H1 (cell line): ENCODE measurements at regions not wholly inside any gene's neighbourhood (a gene's known extent, or its start where the extent isn't known, plus 50 kb on each side); places are given as distances from the start of the nearest gene placed in this dataset.

Experiments used
- CTCF ChIA-PET: fragments of 300-600 bp; sonication (Branson Sonifier 250); formaldehyde crosslinking; loops from one replicate; lab custom pipeline; 2021; ENCODE audit not compliant: partially characterized antibody; lab: Charles Lee
- POLR2A ChIA-PET: fragments of 300-600 bp; sonication (Branson Sonifier 250); formaldehyde crosslinking; loops from one replicate; lab custom pipeline; 2021; ENCODE audit warnings: inconsistent platforms; ENCODE audit not compliant: partially characterized antibody; lab: Charles Lee
- DNase-seq, 2 experiments: peaks; one replicate each; pipeline versions ENCODE4 v3.0.0 to v3.0.0-alpha.2; 2010 to 2022; ENCODE audit warnings: low spot score in 2 of 2, low read depth in 1 of 2, mixed read lengths in 1 of 2
- FAIRE-seq: peaks from 2 replicates; lab custom pipeline; 2011; peaks lifted over from hg19 to GRCh38; lab: Jason Lieb, UNC
- H2AFZ ChIP-seq: 2 replicates; pipeline ENCODE4 v1.8.1; 2012; ENCODE audit warnings: low read length, inconsistent platforms
- H2AK5ac ChIP-seq: 2 replicates; pipeline ENCODE4 v1.6.1; 2013; ENCODE audit warnings: low read depth, low read length
- H2BK120ac ChIP-seq: replicated peaks from 2 replicates; pipeline ENCODE3; 2013; ENCODE audit warnings: low read depth, low read length, inconsistent platforms
- H2BK12ac ChIP-seq: 2 replicates; pipeline ENCODE4 v1.6.1; 2013; ENCODE audit warnings: low read depth, low read length
- H2BK15ac ChIP-seq: 2 replicates; pipeline ENCODE4 v1.6.1; 2013; ENCODE audit warnings: low read length
- H2BK20ac ChIP-seq: 2 replicates; pipeline ENCODE4 v1.6.1; 2013; ENCODE audit warnings: low read length
- H2BK5ac ChIP-seq: 2 replicates; pipeline ENCODE4 v1.6.1; 2013; ENCODE audit warnings: low read depth, low read length
- H3K14ac ChIP-seq: 2 replicates; pipeline ENCODE4 v1.6.1; 2013; ENCODE audit warnings: inconsistent platforms; ENCODE audit not compliant: insufficient read length
- H3K18ac ChIP-seq: 2 replicates; pipeline ENCODE4 v1.6.1; 2013; ENCODE audit warnings: low read length; ENCODE audit errors: extremely low read depth
- H3K23ac ChIP-seq: 2 replicates; pipeline ENCODE4 v1.6.1; 2013; ENCODE audit warnings: inconsistent platforms; ENCODE audit not compliant: insufficient read length
- H3K23me2 ChIP-seq: 2 replicates; pipeline ENCODE4 v1.6.1; 2013; ENCODE audit warnings: low read depth, low read length
- H3K27ac ChIP-seq: 2 replicates; pipeline ENCODE4 v1.6.1; 2011; ENCODE audit warnings: low read depth, low read length, inconsistent platforms
- H3K27me3 ChIP-seq, 4 experiments: replicated peaks in 1 of 4; 1 replicate in 1 of 4; 2 replicates in 3 of 4; pipeline versions ENCODE4 v1.6.1 to v1.8.1; 2011 to 2013; ENCODE audit warnings: low read length in 3 of 4, mild to moderate bottlenecking in 3 of 4, inconsistent platforms in 2 of 4, mixed read lengths in 2 of 4, moderate library complexity in 1 of 4; ENCODE audit not compliant: control insufficient read depth in 3 of 4, insufficient read depth in 3 of 4; ENCODE audit errors: extremely low read depth in 1 of 4
- H3K36me3 ChIP-seq, 4 experiments: 2 replicates each; pipeline versions ENCODE4 v1.6.1 to v1.8.1; 2011 to 2013; ENCODE audit warnings: mild to moderate bottlenecking in 4 of 4, low read length in 3 of 4, moderate library complexity in 2 of 4, control low read depth in 1 of 4, inconsistent platforms in 1 of 4; ENCODE audit not compliant: insufficient read depth in 4 of 4, control insufficient read depth in 2 of 4
- H3K4ac ChIP-seq: replicated peaks from 2 replicates; pipeline ENCODE3; 2013; ENCODE audit warnings: low read length, low read depth, mixed read lengths, inconsistent platforms; ENCODE audit not compliant: insufficient read length
- H3K4me1 ChIP-seq, 4 experiments: replicated peaks in 1 of 4; 1 replicate in 1 of 4; 2 replicates in 3 of 4; pipeline versions ENCODE4 v1.6.1 to v1.8.1; 2011 to 2013; ENCODE audit warnings: low read length in 3 of 4, inconsistent platforms in 2 of 4, mixed read lengths in 1 of 4; ENCODE audit not compliant: insufficient read depth in 4 of 4, control insufficient read depth in 3 of 4
- H3K4me2 ChIP-seq, 2 experiments: 2 replicates each; pipeline versions ENCODE4 v1.6.1 to v1.8.1; 2011 to 2013; ENCODE audit warnings: low read depth in 2 of 2, low read length in 2 of 2, control low read depth in 1 of 2, inconsistent platforms in 1 of 2, mild to moderate bottlenecking in 1 of 2; ENCODE audit not compliant: insufficient read depth in 1 of 2
- H3K4me3 ChIP-seq, 4 experiments: fragments of 200-600, 300-600 bp in 1 of 4; sonication (generic), shearing (Covaris generic), sonication (Bioruptor Twin) in 1 of 4; 2 replicates each; pipeline versions ENCODE4 v1.5.1 to v1.8.1; 2011 to 2016; ENCODE audit warnings: low read length in 4 of 4, low read depth in 3 of 4, control low read depth in 2 of 4, inconsistent platforms in 2 of 4, mild to moderate bottlenecking in 2 of 4, mixed read lengths in 1 of 4, moderate library complexity in 1 of 4; ENCODE audit not compliant: insufficient read depth in 2 of 4; ENCODE audit errors: extremely low read depth in 1 of 4
- H3K56ac ChIP-seq: replicated peaks from 2 replicates; pipeline ENCODE3; 2013; ENCODE audit warnings: low read depth, mild to moderate bottlenecking, mixed read lengths, low read length, inconsistent platforms; ENCODE audit not compliant: insufficient read length
- H3K79me1 ChIP-seq: 2 replicates; pipeline ENCODE4 v1.6.1; 2013; ENCODE audit warnings: low read depth, low read length, control low read depth
- H3K79me2 ChIP-seq, 2 experiments: 2 replicates each; pipeline versions ENCODE4 v1.6.1 to v1.8.1; 2012 to 2013; ENCODE audit warnings: low read length in 2 of 2, mild to moderate bottlenecking in 2 of 2, inconsistent platforms in 1 of 2; ENCODE audit not compliant: insufficient read depth in 2 of 2, control insufficient read depth in 1 of 2
- H3K9ac ChIP-seq, 4 experiments: replicated peaks in 1 of 4; 1 replicate in 1 of 4; 2 replicates in 3 of 4; pipeline versions ENCODE4 v1.6.1 to v1.8.1; 2011 to 2013; ENCODE audit warnings: low read depth in 3 of 4, low read length in 3 of 4, control low read depth in 2 of 4, mild to moderate bottlenecking in 2 of 4, moderate library complexity in 2 of 4, inconsistent platforms in 1 of 4; ENCODE audit errors: extremely low read depth in 1 of 4
- H3K9me3 ChIP-seq, 2 experiments: 2 replicates each; pipeline versions ENCODE4 v1.6.1 to v1.8.1; 2012 to 2013; ENCODE audit warnings: mild to moderate bottlenecking in 2 of 2, moderate library complexity in 2 of 2, control low read depth in 1 of 2, inconsistent platforms in 1 of 2, low read depth in 1 of 2, low read length in 1 of 2, mixed read lengths in 1 of 2; ENCODE audit not compliant: insufficient read depth in 2 of 2
- H4K20me1 ChIP-seq, 2 experiments: replicated peaks in 1 of 2; 2 replicates each; pipeline versions ENCODE3 to v1.8.1; 2011 to 2013; ENCODE audit warnings: inconsistent platforms in 2 of 2, low read length in 2 of 2, mild to moderate bottlenecking in 1 of 2; ENCODE audit not compliant: insufficient read depth in 2 of 2, control insufficient read depth in 1 of 2
- H4K5ac ChIP-seq: 2 replicates; pipeline ENCODE4 v1.6.1; 2013; ENCODE audit warnings: low read length, low read depth, mixed read lengths, inconsistent platforms; ENCODE audit not compliant: insufficient read length
- H4K8ac ChIP-seq: 2 replicates; pipeline ENCODE4 v1.8.0; 2013; ENCODE audit warnings: mild to moderate bottlenecking, moderate library complexity, low read length, inconsistent platforms; ENCODE audit not compliant: insufficient read depth; ENCODE audit errors: extremely low read depth
- H4K91ac ChIP-seq: replicated peaks from 2 replicates; pipeline ENCODE3; 2013; ENCODE audit warnings: low read length, mixed read lengths, inconsistent platforms; ENCODE audit not compliant: insufficient read length
- BRCA1 ChIP-seq: IDR thresholded peaks from 2 replicates; pipeline ENCODE4 v1.6.1; 2012; ENCODE audit warnings: low read depth, low read length, improper control_type of control experiment
- CBX8 ChIP-seq: fragments of 300-800, 300-1000 bp; sonication (generic); IDR thresholded peaks from 2 replicates; pipeline ENCODE4 v1.7.1; 2016; ENCODE audit warnings: low read depth, low read length, borderline replicate concordance
- CHD2 ChIP-seq: IDR thresholded peaks from 2 replicates; pipeline ENCODE4 v1.6.1; 2012; ENCODE audit warnings: low read length, improper control_type of control experiment
- EGR1 ChIP-seq: IDR thresholded peaks from 2 replicates; pipeline ENCODE4 v1.6.1; 2011; ENCODE audit warnings: low read depth, low read length, borderline replicate concordance
- GTF2F1 ChIP-seq: IDR thresholded peaks from 2 replicates; pipeline ENCODE4 v1.6.1; 2012; ENCODE audit warnings: low read depth, low read length, improper control_type of control experiment, borderline replicate concordance
- HDAC6 ChIP-seq: IDR thresholded peaks from one replicate; pipeline ENCODE4 v1.7.1; 2012; ENCODE audit warnings: low read depth, mild to moderate bottlenecking, inconsistent platforms, low read length, moderate library complexity
- KDM4A ChIP-seq: IDR thresholded peaks from one replicate; pipeline ENCODE4 v1.7.1; 2012; ENCODE audit warnings: low read depth, mild to moderate bottlenecking, moderate library complexity, low read length, inconsistent platforms; ENCODE audit not compliant: severe bottlenecking
- NANOG ChIP-seq: IDR thresholded peaks from 2 replicates; pipeline ENCODE4 v1.6.1; 2011; ENCODE audit warnings: low read length, low read depth, mild to moderate bottlenecking, inconsistent platforms; ENCODE audit not compliant: insufficient read depth, poor library complexity, severe bottlenecking
- NRF1 ChIP-seq: IDR thresholded peaks from 2 replicates; pipeline ENCODE4 v1.6.1; 2011; ENCODE audit warnings: mild to moderate bottlenecking, low read depth, low read length, improper control_type of control experiment
- PHF8 ChIP-seq: fragments of 200-600 bp; sonication (generic); conservative IDR thresholded peaks from 2 replicates; pipeline ENCODE4 v1.7.1; 2012; ENCODE audit warnings: low read depth, mild to moderate bottlenecking, inconsistent platforms, low read length, moderate library complexity
- SIX5 ChIP-seq: IDR thresholded peaks from 2 replicates; pipeline ENCODE4 v1.6.1; 2011; ENCODE audit warnings: mild to moderate bottlenecking, low read depth, low read length
- TEAD4 ChIP-seq: IDR thresholded peaks from 2 replicates; pipeline ENCODE4 v1.6.1; 2012; ENCODE audit warnings: low read depth, low read length, inconsistent platforms, mixed read lengths
- USF2 ChIP-seq: IDR thresholded peaks from 2 replicates; pipeline ENCODE4 v1.6.1; 2011; ENCODE audit warnings: low read length, improper control_type of control experiment
- YY1 ChIP-seq: IDR thresholded peaks from 2 replicates; pipeline ENCODE4 v1.6.1; 2011; ENCODE audit warnings: low read depth, mild to moderate bottlenecking, low read length
- WGBS, 2 experiments: shearing (Covaris generic) in 1 of 2; methylation state at CpG; one replicate each; pipeline versions ENCODE4 v1.1.6 to v1.1.7; 2013 to 2015; ENCODE audit warnings: low lambda C conversion rate in 2 of 2, mixed read lengths in 2 of 2, inconsistent platforms in 1 of 2, low coverage in 1 of 2, missing lambda C conversion rate in 1 of 2; ENCODE audit not compliant: insufficient replicate concordance in 2 of 2, insufficient coverage in 1 of 2, insufficient read length in 1 of 2; ENCODE audit errors: extremely low coverage in 1 of 2, missing lambda C conversion rate in 1 of 2; 5-methylcytosine and 5-hydroxymethylcytosine counted together

GRCh38 chr5:107123014-107123413 is 547.7 kb downstream of the EFNA5 start:
- H3K4me2 ChIP-seq: no peak overlapping the region
- no peak overlapping the region for H3K4ac ChIP-seq
- H4K5ac ChIP-seq: no peak overlapping the region
- ChIA-PET POLR2A (no interaction called here), CTCF (interaction anchor here (0.6 to 1.5 kb wide), 2 partner anchors 19 to 23 kb away, joined by 3 read pairs; no protein-coding TSS in a partner anchor)
- no peak overlapping the region for H2BK12ac ChIP-seq
- no peak overlapping the region for H2AK5ac ChIP-seq
- H3K9ac ChIP-seq: no peak overlapping the region
- H2BK5ac ChIP-seq: no peak overlapping the region
- H3K79me2 ChIP-seq: no peaks in the 10 kb centered on the region
- H2AFZ ChIP-seq: no peak overlapping the region
- peaks cover 0 to 8% (median 4%) of the 10 kb centered on the region in 4 experiments; a peak in 4 of 7 replicates for H3K4me1 ChIP-seq
- no peak for DNase-seq
- H3K4me3 ChIP-seq: no peak overlapping the region
- no peak overlapping the region for H3K56ac ChIP-seq
- no peak overlapping the region for H2BK15ac ChIP-seq
- H2BK20ac ChIP-seq: no peak overlapping the region
- FAIRE-seq: no peak
- no peak overlapping the region for H3K23ac ChIP-seq
- no peaks in the 10 kb centered on the region for H3K79me1 ChIP-seq
- no peaks in the 10 kb centered on the region for H4K20me1 ChIP-seq
- no peak overlapping the region for H3K14ac ChIP-seq
- H4K8ac ChIP-seq: no peak overlapping the region
- 70% methylated on average over 2 of the region's 2 CpGs; no CpG with 5 or more reads in 1 of the 2 experiments for WGBS, 2 experiments
- no peaks in the 10 kb centered on the region for H3K27me3 ChIP-seq
- H3K27ac ChIP-seq: no peak overlapping the region
- no peaks in the 10 kb centered on the region for H3K36me3 ChIP-seq
- H3K18ac ChIP-seq: no peak overlapping the region
- H3K23me2 ChIP-seq: no peaks in the 10 kb centered on the region
- no peaks in the 10 kb centered on the region for H3K9me3 ChIP-seq
- no peak overlapping the region for H4K91ac ChIP-seq
- no peak overlapping the region for H2BK120ac ChIP-seq
- TF ChIP-seq YY1 (no peak), HDAC6 (no peak), KDM4A (no peak), NRF1 (no peak), TEAD4 (no peak), GTF2F1 (no peak), EGR1 (no peak), BRCA1 (no peak), NANOG (no peak), CBX8 (no peak), CHD2 (no peak), USF2 (no peak), SIX5 (no peak), PHF8 (no peak)
